Fibroblast of lung (primary cell): ENCODE measurements at regions not wholly inside any gene's neighbourhood (a gene's known extent, or its start where the extent isn't known, plus 50 kb on each side); places are given as distances from the start of the nearest gene placed in this dataset.

Source experiments
- DNase-seq, 2 donors: peaks; one replicate each; pipeline versions ENCODE4 v3.0.0 to v3.0.0-alpha.2; 2010; ENCODE audit warnings: low read depth in 2 of 2
- H2AFZ ChIP-seq: 2 replicates; pipeline ENCODE4 v1.5.1; 2012; ENCODE audit warnings: low read length, control low read depth, inconsistent platforms
- H3K27ac ChIP-seq: 2 replicates; pipeline ENCODE4 v1.5.1; 2011; ENCODE audit warnings: low read length, control low read depth; ENCODE audit not compliant: insufficient read depth
- H3K27me3 ChIP-seq: 2 replicates; pipeline ENCODE4 v1.5.1; 2011; ENCODE audit warnings: mild to moderate bottlenecking, low read length; ENCODE audit not compliant: control insufficient read depth, insufficient read depth
- H3K36me3 ChIP-seq: 2 replicates; pipeline ENCODE4 v1.5.1; 2011; ENCODE audit warnings: low read length; ENCODE audit not compliant: control insufficient read depth, insufficient read depth
- H3K4me1 ChIP-seq: 2 replicates; pipeline ENCODE4 v1.5.1; 2011; ENCODE audit warnings: low read length; ENCODE audit not compliant: control insufficient read depth, insufficient read depth; ENCODE audit errors: extremely low read depth
- H3K4me2 ChIP-seq: 2 replicates; pipeline ENCODE4 v1.5.1; 2011; ENCODE audit warnings: low read length, control low read depth; ENCODE audit not compliant: insufficient read depth; ENCODE audit errors: extremely low read depth
- H3K4me3 ChIP-seq, 4 experiments: fragments of 200-600 bp in 1 of 4; sonication (generic) in 1 of 4; replicated peaks in 1 of 4; 2 replicates each; pipeline ENCODE4 v1.5.1; 2011 to 2016; ENCODE audit warnings: low read length in 4 of 4, low read depth in 3 of 4, mild to moderate bottlenecking in 3 of 4, control low read depth in 2 of 4, inconsistent platforms in 1 of 4, mixed read lengths in 1 of 4; ENCODE audit not compliant: insufficient read depth in 1 of 4; ENCODE audit errors: control extremely low read depth in 1 of 4
- H3K79me2 ChIP-seq: 2 replicates; pipeline ENCODE4 v1.5.1; 2012; ENCODE audit warnings: mild to moderate bottlenecking, low read length, inconsistent platforms; ENCODE audit not compliant: control insufficient read depth, insufficient read depth
- H3K9ac ChIP-seq: 2 replicates; pipeline ENCODE4 v1.5.1; 2011; ENCODE audit warnings: mild to moderate bottlenecking, low read length, control low read depth; ENCODE audit not compliant: insufficient read depth
- H3K9me3 ChIP-seq: 2 replicates; pipeline ENCODE4 v1.5.1; 2012; ENCODE audit warnings: low read depth, low read length; ENCODE audit not compliant: control insufficient read depth, insufficient read depth
- H4K20me1 ChIP-seq: 2 replicates; pipeline ENCODE4 v1.5.1; 2011; ENCODE audit warnings: low read length; ENCODE audit not compliant: control insufficient read depth, insufficient read depth; ENCODE audit errors: extremely low read depth
- EZH2 ChIP-seq: IDR thresholded peaks from 2 replicates; pipeline ENCODE4 v1.5.1; 2012; ENCODE audit warnings: low read length, control low read depth, mild to moderate bottlenecking; ENCODE audit errors: missing control alignments
- TF ChIP-seq, protein P1 (sequence below), 2 donors: IDR thresholded peaks in 1 of 2; conservative IDR thresholded peaks in 1 of 2; 1 replicate in 1 of 2; 2 replicates in 1 of 2; pipeline ENCODE4 v1.5.1; 2011 to 2012; ENCODE audit warnings: low read length in 2 of 2, control low read depth in 1 of 2, inconsistent platforms in 1 of 2, low read depth in 1 of 2, mild to moderate bottlenecking in 1 of 2

DNA sequence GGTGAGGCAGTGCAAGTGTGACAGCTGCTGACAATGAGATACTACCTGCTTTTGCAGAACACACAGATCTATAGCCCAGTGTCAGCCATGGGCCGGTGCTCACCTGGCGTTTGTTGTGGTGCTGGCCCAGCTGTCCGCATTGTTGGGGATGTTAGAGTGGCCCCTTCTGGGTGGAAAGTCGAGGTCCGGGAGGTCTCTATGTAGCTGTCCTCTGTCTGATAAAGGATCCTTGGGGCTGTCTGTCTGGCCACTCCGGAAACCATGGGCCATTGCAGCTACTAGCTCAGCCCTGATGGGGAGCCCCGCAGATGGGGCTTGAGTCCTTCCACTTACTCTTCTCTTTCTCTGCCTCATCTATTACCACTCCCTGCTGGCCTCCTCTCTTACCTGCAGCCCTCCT is 181.5 kb upstream of the TSHZ3 start:
- no peak overlapping the region for H3K4me3 ChIP-seq

DNA sequence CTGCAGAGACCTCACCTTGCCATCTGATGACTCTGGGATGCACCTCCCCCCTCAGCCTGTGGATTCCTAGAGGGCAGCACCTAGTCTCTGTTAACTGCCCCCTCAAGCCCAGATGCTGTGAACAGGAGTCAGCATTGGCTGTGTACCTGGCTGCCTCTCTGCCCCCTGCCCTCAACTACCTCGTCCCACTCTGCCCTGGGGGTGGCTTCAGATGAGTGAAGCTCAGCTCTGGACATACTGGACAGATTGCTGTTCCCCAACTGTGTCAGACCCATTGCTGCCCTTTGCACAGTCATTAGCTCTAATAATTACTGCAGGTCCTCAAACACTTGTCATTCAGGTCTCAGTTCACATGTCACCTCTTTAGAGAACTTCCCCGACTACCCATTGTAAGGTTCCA is 182.1 kb upstream of the TSHZ3 start:
- no peak overlapping the region for H3K4me3 ChIP-seq
- no peak overlapping the region for H3K9ac ChIP-seq
- H3K27ac ChIP-seq, result no peak overlapping the region
- no peaks in the 10 kb centered on the region for H3K79me2 ChIP-seq
- H3K27me3 ChIP-seq, result no peaks in the 10 kb centered on the region
- H2AFZ ChIP-seq, result no peak overlapping the region
- no peak overlapping the region for H3K4me2 ChIP-seq
- TF ChIP-seq EZH2, result no peak
- TF ChIP-seq, protein P1, sequence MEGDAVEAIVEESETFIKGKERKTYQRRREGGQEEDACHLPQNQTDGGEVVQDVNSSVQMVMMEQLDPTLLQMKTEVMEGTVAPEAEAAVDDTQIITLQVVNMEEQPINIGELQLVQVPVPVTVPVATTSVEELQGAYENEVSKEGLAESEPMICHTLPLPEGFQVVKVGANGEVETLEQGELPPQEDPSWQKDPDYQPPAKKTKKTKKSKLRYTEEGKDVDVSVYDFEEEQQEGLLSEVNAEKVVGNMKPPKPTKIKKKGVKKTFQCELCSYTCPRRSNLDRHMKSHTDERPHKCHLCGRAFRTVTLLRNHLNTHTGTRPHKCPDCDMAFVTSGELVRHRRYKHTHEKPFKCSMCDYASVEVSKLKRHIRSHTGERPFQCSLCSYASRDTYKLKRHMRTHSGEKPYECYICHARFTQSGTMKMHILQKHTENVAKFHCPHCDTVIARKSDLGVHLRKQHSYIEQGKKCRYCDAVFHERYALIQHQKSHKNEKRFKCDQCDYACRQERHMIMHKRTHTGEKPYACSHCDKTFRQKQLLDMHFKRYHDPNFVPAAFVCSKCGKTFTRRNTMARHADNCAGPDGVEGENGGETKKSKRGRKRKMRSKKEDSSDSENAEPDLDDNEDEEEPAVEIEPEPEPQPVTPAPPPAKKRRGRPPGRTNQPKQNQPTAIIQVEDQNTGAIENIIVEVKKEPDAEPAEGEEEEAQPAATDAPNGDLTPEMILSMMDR (conservative IDR thresholded peaks at IDR 0.05 in 1 of 2, IDR thresholded peaks at IDR 0.05 in 1 of 2; ENCODE audit: low read depth in 1 of 2, low read length in 2 of 2), result no peak
- H3K36me3 ChIP-seq, result no peaks in the 10 kb centered on the region
- H4K20me1 ChIP-seq, result no peaks in the 10 kb centered on the region
- no peaks in the 10 kb centered on the region for H3K4me1 ChIP-seq
- DNase-seq, result no peak
- H3K9me3 ChIP-seq, result no peaks in the 10 kb centered on the region

More for the DNA sequence above, 181.5 kb upstream of the TSHZ3 start:
- no peak overlapping the region for H2AFZ ChIP-seq
- no peaks in the 10 kb centered on the region for H3K9me3 ChIP-seq
- H3K79me2 ChIP-seq, result no peaks in the 10 kb centered on the region
- H3K27me3 ChIP-seq, result no peaks in the 10 kb centered on the region
- no peaks in the 10 kb centered on the region for H3K36me3 ChIP-seq
- no peak for TF ChIP-seq EZH2
- TF ChIP-seq, protein P1 (conservative IDR thresholded peaks at IDR 0.05 in 1 of 2, IDR thresholded peaks at IDR 0.05 in 1 of 2; ENCODE audit: low read depth in 1 of 2, low read length in 2 of 2), result no peak
- no peaks in the 10 kb centered on the region for H3K4me1 ChIP-seq
- DNase-seq, result no peak
- H4K20me1 ChIP-seq, result no peaks in the 10 kb centered on the region
- H3K4me2 ChIP-seq, result no peak overlapping the region
- no peak overlapping the region for H3K9ac ChIP-seq
- H3K27ac ChIP-seq, result no peak overlapping the region

DNA sequence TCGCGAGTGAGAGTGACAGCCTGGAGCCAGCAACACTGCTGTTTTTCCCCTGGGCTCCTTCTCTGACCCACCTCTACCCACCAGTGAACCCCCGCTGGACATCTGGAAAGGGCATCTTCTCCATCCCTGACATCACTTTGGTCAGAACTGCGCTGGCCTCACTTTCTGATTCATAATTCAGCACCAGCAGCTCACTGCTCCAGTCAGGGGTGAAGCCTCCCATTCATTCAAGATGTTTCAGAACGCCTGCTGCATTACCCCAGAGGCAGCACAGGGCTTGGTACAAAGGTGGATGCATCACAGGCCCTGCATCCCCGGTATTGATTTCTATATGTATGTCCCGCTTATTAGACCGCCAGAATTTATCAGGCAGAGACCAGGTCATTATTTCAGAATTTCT is 182.8 kb upstream of the TSHZ3 start:
- no peaks in the 10 kb centered on the region for H3K79me2 ChIP-seq

More for the DNA sequence above, 182.8 kb upstream of the TSHZ3 start:
- TF ChIP-seq, protein P1 (conservative IDR thresholded peaks at IDR 0.05 in 1 of 2, IDR thresholded peaks at IDR 0.05 in 1 of 2; ENCODE audit: low read depth in 1 of 2, low read length in 2 of 2), result no peak
- no peak for TF ChIP-seq EZH2
- H3K4me2 ChIP-seq, result no peak overlapping the region
- no peaks in the 10 kb centered on the region for H3K27me3 ChIP-seq
- H3K4me3 ChIP-seq, result no peak overlapping the region
- H3K36me3 ChIP-seq, result no peaks in the 10 kb centered on the region
- no peak overlapping the region for H3K27ac ChIP-seq
- H3K9me3 ChIP-seq, result no peaks in the 10 kb centered on the region
- H3K4me1 ChIP-seq, result no peaks in the 10 kb centered on the region
- no peak overlapping the region for H3K9ac ChIP-seq
- no peaks in the 10 kb centered on the region for H4K20me1 ChIP-seq
- H2AFZ ChIP-seq, result no peak overlapping the region
- no peak for DNase-seq
